ENCODE measurements at regions not wholly inside any gene's neighbourhood (a gene's known extent, or its start where the extent isn't known, plus 50 kb on each side); places are given as distances from the start of the nearest gene placed in this dataset.
"Not testable (repeated sequence)": the region's sequence is repeated elsewhere in the genome, so short reads cannot be mapped to it uniquely, and the experiment has no call there.

DNA sequence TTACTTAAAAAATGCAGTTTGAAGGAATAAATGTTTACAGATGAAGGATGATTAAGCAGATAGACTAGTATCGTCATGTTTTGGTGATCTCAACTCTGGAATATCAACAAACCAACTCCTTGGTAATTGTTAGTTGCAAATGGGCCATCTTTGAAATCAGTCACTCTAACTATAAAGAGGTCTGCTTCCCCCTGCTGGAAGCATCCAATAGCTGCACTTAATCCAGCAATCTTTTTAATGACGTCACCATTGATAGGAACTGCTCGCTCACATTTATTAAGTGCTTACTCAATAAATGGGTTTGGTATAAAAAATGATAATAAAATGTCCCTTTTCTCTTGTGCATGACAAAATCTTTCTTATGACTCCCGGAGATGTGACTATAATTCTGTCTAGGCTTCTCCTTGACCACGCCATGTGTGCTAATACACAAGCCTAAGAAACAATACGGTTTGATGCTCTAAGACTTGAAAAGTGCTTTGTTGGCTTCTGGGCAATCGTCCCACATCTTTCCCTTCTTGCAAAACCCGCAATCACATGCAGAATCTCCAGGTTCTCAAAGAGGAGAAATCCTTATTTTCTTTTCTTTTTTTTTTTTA, 227.6 kb upstream of the POU1F1 start:
- intact Hi-C loops (cut with micrococcal nuclease): loop anchor here (1.0 to 10.0 kb wide), 4 partner anchors 154 to 501 kb away; no protein-coding TSS in a partner anchor

DNA sequence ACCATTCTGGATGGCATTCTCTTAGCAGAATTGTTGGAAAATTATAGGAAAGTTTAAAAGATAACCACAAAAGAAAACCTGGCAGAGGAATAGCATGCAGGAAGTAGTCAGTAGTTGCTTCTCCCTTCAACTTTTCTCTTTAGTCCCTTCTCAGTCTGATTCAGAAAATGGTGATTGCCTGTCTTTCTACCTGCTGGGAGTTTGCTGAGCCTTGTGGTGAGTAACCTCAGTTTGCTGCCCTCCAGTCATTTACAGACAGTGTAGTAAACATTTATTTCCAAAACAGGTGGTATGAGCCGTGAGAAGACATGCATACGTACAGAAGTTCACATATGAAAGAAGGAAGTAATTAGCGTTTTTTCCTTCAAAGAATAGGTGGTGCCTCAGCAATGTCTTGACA, 224.7 kb upstream of the POU1F1 start:
- intact Hi-C loops (cut with micrococcal nuclease): loop anchor here (10.0 kb wide), 1 partner anchor 504 kb away; no protein-coding TSS in a partner anchor

DNA sequence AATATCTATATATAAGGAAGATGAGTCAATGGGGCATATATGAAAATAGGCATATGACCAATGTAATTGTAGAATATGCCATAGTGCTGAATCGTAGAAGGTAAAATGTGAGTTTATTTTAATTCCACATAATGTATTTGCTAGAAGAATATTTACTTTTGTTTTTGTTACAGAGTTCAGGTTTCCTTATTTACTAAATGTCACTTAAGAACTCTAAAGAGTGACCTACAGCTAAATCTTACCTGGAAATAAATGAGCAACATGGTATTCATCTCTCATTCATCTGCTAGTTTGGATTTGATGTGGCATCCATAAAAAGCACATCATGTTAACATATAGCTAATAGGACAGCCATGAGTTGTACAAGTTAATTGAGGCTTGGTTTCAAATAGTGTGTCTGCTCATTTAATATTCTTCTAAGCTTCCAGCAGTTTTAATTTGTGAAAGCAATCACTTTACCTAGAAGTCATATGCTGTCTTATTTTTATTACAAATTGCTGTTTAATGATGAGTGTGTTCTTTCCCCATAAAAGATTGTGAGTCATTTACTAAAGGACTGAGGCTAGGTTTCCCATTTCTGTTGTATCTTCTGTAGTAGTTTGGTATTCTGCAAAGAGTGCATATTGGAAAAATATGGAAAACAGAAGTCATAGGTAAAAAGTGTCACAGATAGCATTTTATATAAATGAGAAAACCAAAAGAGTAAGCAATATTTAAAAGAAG, 222.1 kb upstream of the POU1F1 start:
- intact Hi-C loops (cut with micrococcal nuclease): no loop called here

DNA sequence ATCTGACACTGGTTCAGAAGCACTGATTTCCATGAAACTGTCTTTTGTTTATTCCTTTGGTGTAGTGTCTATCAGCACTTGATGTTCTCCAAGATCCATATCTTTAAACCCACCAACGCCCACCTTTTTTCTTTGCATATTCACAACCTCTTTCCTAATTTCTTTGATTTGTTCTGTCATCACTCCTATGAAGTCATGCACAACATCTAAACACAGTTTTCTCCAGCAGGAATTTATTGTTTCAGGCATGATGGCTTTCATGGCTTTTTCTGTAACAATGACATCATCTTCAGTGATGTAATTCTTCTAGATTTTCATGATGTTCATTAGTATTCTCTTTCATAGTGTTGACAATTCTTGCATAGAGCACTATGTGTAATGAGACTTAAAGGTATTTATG, 219.6 kb upstream of the POU1F1 start:
- intact Hi-C loops (cut with micrococcal nuclease): no loop called here

DNA sequence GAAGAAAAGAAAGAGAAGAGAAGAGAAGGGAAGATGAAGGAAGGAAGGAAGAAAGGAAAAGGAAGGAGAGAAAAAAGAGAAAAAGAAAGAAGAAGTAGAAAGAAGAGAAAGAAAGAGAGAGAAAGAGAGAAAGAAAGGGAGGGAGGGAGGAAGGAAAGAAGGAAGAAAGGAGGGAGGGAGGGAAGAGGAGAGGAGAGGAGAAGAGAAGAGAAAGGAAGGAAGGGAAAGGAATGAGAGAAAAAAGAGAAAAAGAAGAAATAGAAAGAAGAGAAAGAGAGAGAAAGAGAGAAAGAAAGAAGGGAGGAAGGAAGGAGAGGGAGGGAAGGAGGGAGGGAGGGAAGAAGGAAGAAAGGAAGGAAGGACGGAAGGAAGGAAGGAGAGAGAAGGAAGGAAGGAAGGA, 217.9 kb upstream of the POU1F1 start:
- intact Hi-C loops (cut with micrococcal nuclease): no loop called here

DNA sequence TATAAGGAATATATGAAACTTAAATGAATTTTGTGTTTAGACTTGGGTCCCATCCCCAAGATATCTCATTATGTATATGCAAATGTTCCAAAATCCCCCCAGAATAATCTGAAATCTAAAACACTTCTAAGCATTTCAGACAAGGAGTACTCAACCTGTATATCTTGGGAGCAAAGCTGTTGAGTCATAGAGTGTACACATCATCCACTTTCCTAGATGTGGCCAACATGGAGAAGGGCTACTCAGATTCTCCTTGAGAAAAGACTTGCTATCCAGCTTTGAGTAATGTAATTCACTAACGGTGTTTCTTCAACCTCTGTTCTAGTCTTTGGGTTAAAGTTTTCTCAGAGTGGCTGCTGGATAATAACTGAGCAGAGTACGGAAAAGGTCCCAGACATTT, 215.5 kb upstream of the POU1F1 start:
- intact Hi-C loops (cut with micrococcal nuclease): no loop called here

DNA sequence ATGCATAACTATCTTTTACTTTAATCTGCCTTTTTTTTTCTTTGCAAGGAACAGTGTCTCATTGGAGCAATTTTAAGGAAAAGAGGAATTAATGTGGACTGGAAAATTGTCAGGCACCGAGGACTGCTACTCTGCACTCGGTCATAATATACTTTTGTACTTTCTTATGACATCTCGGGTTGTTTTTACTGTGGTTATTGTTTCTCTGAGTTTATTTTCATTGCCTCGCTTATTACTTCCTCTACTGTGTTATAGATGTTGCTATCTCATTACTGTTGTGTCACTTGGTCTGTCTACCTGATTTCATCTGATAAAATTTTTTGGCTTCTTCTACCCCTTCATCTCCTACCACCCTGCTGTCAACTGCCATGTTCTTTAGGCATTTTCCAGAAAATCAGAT, 213.5 kb upstream of the POU1F1 start:
- intact Hi-C loops (cut with micrococcal nuclease): no loop called here

DNA sequence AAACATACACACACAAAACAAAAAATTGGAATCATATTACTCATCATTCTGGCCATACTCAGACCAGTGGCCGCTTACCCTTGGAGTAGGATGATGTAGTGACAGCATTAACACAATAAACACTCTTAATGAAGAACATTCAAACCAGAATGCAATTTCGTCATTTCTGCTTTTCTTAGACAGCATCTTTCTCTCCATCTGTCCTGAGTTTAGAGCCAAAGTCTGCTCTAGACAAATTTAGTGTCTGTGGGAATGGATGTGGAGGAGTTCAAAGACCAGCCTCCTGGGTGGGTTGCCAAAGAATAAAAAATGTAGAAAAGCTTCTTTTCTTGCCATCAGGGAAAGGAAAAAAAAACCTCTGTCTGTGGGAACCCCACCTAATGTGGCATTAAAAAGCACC, 212.4 kb upstream of the POU1F1 start:
- intact Hi-C loops (cut with micrococcal nuclease): no loop called here

DNA sequence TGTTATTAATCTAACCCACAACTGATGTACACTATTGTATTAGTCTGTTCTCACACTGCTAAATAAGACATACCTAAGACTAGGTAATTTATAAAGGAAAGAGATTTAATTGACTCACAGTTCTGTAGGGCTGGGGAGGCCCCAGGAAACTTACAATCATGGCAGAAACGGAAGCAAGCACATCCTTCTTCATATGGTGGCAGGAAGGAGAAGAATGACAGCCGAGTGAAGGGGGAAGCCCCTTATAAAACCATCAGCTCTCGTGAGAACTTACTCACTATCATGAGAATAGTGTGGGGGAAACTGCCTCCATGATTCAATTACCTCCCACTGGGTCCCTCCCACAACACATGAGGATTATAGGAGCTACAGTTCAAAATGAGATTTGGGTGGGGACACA, 210.3 kb upstream of the POU1F1 start:
- intact Hi-C loops (cut with micrococcal nuclease): not testable (repeated sequence)

DNA sequence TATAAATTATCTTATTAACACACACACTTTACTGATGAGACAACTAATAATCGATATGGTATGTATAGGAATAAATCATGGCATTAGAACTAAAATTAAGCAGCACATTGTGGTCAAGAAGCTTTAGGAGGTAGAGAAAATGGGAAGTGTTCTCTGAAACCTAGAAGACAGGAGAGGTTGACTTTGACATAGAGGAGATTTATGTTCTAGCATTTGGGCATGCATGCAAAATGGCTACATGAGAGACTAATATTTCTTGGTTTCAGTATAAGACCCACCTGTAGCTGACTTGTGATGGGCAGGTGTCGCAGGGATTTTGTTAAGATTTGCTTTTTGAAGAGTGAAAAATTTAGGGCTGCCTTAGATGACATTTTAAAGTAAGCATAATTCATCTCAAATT, 209.7 kb upstream of the POU1F1 start:
- intact Hi-C loops (cut with micrococcal nuclease): no loop called here

DNA sequence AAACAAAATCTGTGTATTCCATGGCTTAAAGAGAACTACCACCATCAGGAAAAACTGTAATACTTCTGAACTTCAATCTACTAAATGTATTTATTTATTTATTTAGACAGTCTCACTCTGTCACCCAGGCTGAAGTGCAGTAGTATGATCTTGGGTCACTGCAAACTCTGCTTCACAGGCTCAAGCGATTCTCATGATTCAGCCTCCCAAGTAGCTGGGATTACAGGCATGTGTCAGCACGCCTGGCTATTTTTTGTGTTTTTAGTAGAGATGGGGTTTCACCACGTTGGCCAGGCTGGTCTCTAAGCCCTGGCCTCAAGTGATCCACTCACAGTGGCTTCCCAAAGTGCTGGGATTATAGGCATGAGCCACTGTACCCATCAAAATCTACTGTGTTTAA, 202.3 kb upstream of the POU1F1 start:
- intact Hi-C loops (cut with micrococcal nuclease): no loop called here

DNA sequence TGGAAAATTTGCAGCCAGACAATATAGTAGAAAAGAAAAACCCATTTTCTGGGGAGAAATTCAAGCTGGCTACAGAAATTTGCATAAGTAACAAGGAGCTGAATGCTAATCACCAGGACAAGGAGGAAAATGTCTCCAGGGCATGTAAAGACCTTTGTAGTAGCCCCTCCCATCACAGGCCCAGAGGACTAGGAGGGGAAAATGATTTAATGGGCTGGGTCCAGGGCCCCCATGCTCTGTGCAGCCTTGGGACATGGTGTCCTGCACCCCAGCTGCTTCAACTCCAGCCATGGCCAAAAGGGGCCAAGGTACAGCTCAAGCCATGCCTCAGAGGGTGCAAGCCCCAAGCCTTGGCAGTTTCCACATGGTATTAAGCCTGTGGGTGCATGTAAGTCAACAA, 197.6 kb upstream of the POU1F1 start:
- intact Hi-C loops (cut with micrococcal nuclease): no loop called here

DNA sequence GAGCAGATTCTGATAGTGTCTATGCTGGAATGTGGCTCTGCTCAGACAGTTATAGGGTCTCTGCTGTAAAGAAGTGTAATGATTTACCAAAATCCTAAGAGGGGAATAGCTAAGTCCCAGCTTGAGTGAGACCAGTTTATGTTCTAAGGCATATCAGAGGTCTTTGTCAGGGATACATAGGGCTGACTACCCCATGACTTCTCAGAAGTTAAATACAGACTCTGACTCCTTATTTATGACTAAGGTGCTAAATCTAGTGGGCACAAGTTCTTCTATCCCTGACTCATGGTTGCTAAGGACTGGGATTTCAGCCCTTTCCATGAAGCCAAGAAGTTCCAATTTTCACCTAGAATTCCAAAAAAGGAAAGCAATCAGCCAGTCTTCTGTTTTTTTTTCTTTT, 192.6 kb upstream of the POU1F1 start:
- intact Hi-C loops (cut with micrococcal nuclease): no loop called here

DNA sequence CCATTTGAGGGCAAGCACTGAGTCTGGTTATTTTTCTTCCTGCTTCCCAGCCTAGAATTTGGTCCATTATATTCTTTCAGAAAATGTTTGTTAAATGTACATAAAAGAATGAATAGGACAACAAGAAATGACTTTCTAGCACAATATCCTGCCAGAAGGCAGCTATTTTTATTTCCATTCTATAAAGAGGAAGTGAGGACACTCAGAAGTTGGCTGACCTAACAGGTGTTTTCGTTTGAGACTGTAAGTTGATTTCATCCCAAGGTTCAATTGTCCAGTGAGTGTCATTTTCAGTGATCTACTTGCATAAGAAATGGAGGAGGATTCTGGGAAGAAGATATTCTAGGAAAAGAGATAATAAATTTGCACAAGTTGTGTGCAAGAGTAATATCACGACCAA, 191.9 kb upstream of the POU1F1 start:
- intact Hi-C loops (cut with micrococcal nuclease): no loop called here

DNA sequence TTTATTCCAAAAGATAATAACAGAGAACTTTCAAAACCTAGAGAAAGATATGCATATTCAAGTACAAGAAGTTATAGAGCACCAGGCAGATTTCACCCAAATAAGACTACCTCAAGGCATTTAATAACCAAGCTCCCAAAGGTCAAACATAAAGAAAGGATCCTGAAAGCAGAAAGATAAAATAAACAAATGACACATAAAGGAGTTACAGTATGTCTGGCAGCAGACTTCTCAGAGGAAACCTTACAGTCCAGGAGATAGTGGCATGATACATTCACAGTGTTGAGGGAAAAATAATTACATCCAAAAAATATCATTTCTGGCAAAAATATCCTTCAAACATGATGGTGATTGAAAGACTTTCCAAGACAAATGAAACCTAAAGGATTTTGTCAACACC, 185.8 kb upstream of the POU1F1 start:
- intact Hi-C loops (cut with micrococcal nuclease): no loop called here

DNA sequence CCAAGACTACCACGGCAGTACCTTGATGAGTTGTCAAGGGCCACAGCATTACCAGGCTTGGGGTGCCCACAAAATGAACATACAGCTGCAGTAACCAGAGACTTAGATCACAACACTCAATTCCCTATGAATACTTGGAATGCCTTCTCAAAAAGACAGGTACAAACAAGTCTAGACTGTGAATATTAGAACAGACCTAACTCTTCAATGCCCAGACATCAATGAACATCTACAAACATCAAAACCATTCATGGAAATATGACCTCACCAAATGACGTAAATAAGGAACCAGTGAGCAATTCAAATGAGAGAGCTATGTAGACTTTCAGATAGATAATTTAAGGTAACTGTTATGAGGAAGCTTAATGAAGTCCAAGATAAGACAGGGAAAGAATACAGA, 185.1 kb upstream of the POU1F1 start:
- intact Hi-C loops (cut with micrococcal nuclease): no loop called here

DNA sequence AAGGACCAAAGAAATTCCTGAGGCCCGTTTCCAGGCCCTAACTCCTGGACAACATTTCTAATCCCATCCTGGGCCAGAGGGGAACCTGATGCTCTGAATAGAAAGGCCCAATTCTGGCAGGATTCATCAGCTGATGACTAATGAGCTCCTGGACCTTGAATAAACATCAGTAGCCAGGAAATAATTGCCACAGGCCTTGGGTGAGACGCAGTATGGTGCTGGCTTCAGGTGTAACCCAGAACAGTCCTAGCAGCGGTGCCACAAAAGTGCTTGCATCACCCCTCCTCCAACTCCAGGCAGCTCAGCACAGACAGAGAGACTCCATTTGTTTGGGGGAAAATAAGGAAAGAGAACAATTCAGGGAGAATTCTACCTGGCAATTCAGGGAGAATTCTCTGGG, 184.7 kb upstream of the POU1F1 start:
- intact Hi-C loops (cut with micrococcal nuclease): no loop called here

DNA sequence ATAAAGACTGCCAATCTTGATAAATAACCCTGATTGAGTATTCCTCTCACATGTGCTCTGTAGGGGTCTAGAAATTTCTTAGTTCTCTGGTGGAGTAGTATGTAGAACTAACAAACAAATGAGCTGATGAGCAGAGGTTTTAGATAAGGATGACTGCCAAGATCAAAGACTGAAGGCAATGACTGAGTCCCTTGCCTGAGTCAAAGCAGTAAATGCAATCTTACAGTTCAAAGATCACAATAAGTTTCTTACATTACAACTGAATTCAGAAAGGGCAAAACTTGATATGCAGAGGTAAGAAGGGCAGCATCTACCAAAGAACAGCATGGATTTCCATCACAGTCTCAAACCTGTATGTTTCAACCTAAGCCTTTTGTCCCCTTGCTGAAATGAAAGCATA, 172.2 kb upstream of the POU1F1 start:
- intact Hi-C loops (cut with micrococcal nuclease): no loop called here

DNA sequence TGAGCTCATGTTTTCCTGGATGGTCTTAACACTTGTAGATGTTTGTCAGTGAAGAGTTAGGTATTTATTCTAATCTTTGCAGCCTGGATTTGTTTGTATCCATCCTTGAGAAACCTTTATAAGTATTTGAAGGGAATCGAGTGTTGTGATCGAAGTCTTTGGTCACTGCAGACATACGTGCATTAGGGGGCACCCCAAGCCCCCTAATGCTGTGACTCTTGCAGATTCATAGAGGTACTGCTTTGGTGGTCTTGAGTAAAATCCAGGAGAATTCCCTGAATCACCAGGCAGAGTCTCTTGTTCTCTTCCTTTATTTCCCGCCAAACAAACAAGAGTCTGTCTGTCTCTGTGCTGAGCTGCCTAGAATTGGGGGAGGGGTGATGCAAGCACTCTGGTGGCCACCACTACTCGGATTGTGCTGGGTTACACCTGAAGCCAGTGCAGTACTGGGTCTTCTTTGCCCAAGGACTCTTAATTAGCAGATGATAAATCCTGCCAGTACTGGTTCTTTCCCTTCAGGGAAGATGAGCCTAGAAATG, 170.5 kb upstream of the POU1F1 start:
- intact Hi-C loops (cut with micrococcal nuclease): no loop called here

DNA sequence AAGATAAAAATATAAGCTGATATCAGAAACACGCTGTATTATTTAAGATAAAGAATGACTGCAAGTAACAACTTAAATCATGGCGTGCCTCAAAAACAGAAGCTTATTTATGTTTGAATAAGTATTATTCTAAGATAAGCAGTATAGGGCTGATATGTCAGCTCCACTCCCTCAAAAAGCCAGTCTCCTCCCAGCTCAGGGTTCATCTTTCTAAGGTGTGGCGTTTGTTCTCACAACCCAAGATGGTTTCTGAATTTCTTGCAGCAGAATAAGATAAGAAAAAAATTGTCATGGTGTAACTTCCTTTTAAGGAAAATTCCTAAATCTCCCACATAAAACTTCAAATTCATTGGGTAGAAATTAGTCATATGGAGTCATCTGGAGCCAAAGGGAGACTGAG, 166.1 kb upstream of the POU1F1 start:
- intact Hi-C loops (cut with micrococcal nuclease): no loop called here

DNA sequence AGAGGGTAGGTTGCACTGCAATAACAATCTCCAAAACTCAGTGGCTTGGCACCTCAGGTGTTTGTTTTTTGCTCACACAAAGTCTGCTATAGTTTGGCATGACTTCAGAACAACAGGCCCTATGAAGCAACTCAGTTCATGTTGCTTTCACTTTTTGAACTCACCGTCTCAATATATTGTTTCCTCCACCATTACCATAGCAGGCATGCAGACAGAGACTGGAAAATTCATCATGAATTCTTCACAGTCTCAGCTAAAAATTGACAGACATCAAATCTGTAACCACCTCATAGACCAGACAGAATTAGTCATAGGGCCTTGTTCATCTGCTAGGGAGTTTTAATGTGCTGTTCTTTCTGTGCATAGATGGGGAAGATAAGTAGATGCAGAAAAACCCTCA, 161.4 kb upstream of the POU1F1 start:
- intact Hi-C loops (cut with micrococcal nuclease): no loop called here

DNA sequence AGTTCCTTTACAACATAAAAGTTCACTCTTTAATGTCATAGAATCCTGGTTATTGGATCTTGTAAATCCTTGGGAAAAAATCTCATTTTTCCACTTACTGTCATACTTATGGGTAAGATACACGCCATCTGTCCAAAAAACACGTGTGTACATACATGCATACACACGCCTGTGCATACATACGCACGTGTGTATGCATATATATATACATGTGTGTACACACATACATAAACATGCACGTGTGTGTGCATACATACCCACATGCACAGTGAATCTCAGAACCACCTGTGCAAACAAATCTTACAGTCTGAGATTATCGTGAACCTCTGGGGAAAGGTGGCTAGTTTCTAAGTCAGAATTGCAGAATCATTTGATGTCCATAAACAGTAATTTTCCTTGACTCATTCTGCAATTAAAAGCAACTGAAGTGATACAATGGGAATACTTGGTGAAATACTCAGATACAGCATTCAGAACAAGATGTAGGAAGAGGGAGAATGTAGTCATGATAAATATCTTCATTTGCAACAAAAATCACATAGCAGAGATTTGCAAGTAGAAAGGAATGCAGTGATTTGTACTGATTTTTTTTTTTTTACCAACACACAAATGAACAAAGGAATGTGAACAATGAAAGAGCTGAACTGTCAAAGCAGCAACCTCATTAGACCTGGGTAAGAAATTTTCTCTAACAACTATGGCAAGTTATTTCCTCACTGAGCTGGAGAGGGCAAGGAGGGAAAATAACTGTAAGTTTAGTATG, 160.6 kb upstream of the POU1F1 start:
- intact Hi-C loops (cut with micrococcal nuclease): no loop called here
